H1 (cell line): ENCODE measurements at regions not wholly inside any gene's neighbourhood (a gene's known extent, or its start where the extent isn't known, plus 50 kb on each side); places are given as distances from the start of the nearest gene placed in this dataset.

Experiments used
- CTCF ChIA-PET: fragments of 300-600 bp; sonication (Branson Sonifier 250); formaldehyde crosslinking; loops from one replicate; lab custom pipeline; 2021; ENCODE audit not compliant: partially characterized antibody; lab: Charles Lee
- POLR2A ChIA-PET: fragments of 300-600 bp; sonication (Branson Sonifier 250); formaldehyde crosslinking; loops from one replicate; lab custom pipeline; 2021; ENCODE audit warnings: inconsistent platforms; ENCODE audit not compliant: partially characterized antibody; lab: Charles Lee
- DNase-seq, 2 experiments: peaks; one replicate each; pipeline versions ENCODE4 v3.0.0 to v3.0.0-alpha.2; 2010 to 2022; ENCODE audit warnings: low spot score in 2 of 2, low read depth in 1 of 2, mixed read lengths in 1 of 2
- FAIRE-seq: peaks from 2 replicates; lab custom pipeline; 2011; peaks lifted over from hg19 to GRCh38; lab: Jason Lieb, UNC
- H2AFZ ChIP-seq: 2 replicates; pipeline ENCODE4 v1.8.1; 2012; ENCODE audit warnings: low read length, inconsistent platforms
- H2AK5ac ChIP-seq: 2 replicates; pipeline ENCODE4 v1.6.1; 2013; ENCODE audit warnings: low read depth, low read length
- H2BK120ac ChIP-seq: replicated peaks from 2 replicates; pipeline ENCODE3; 2013; ENCODE audit warnings: low read depth, low read length, inconsistent platforms
- H2BK12ac ChIP-seq: 2 replicates; pipeline ENCODE4 v1.6.1; 2013; ENCODE audit warnings: low read depth, low read length
- H2BK15ac ChIP-seq: 2 replicates; pipeline ENCODE4 v1.6.1; 2013; ENCODE audit warnings: low read length
- H2BK20ac ChIP-seq: 2 replicates; pipeline ENCODE4 v1.6.1; 2013; ENCODE audit warnings: low read length
- H2BK5ac ChIP-seq: 2 replicates; pipeline ENCODE4 v1.6.1; 2013; ENCODE audit warnings: low read depth, low read length
- H3K14ac ChIP-seq: 2 replicates; pipeline ENCODE4 v1.6.1; 2013; ENCODE audit warnings: inconsistent platforms; ENCODE audit not compliant: insufficient read length
- H3K18ac ChIP-seq: 2 replicates; pipeline ENCODE4 v1.6.1; 2013; ENCODE audit warnings: low read length; ENCODE audit errors: extremely low read depth
- H3K23ac ChIP-seq: 2 replicates; pipeline ENCODE4 v1.6.1; 2013; ENCODE audit warnings: inconsistent platforms; ENCODE audit not compliant: insufficient read length
- H3K23me2 ChIP-seq: 2 replicates; pipeline ENCODE4 v1.6.1; 2013; ENCODE audit warnings: low read depth, low read length
- H3K27ac ChIP-seq: 2 replicates; pipeline ENCODE4 v1.6.1; 2011; ENCODE audit warnings: low read depth, low read length, inconsistent platforms
- H3K27me3 ChIP-seq, 4 experiments: replicated peaks in 1 of 4; 1 replicate in 1 of 4; 2 replicates in 3 of 4; pipeline versions ENCODE4 v1.6.1 to v1.8.1; 2011 to 2013; ENCODE audit warnings: low read length in 3 of 4, mild to moderate bottlenecking in 3 of 4, inconsistent platforms in 2 of 4, mixed read lengths in 2 of 4, moderate library complexity in 1 of 4; ENCODE audit not compliant: control insufficient read depth in 3 of 4, insufficient read depth in 3 of 4; ENCODE audit errors: extremely low read depth in 1 of 4
- H3K36me3 ChIP-seq, 4 experiments: 2 replicates each; pipeline versions ENCODE4 v1.6.1 to v1.8.1; 2011 to 2013; ENCODE audit warnings: mild to moderate bottlenecking in 4 of 4, low read length in 3 of 4, moderate library complexity in 2 of 4, control low read depth in 1 of 4, inconsistent platforms in 1 of 4; ENCODE audit not compliant: insufficient read depth in 4 of 4, control insufficient read depth in 2 of 4
- H3K4ac ChIP-seq: replicated peaks from 2 replicates; pipeline ENCODE3; 2013; ENCODE audit warnings: low read length, low read depth, mixed read lengths, inconsistent platforms; ENCODE audit not compliant: insufficient read length
- H3K4me1 ChIP-seq, 4 experiments: replicated peaks in 1 of 4; 1 replicate in 1 of 4; 2 replicates in 3 of 4; pipeline versions ENCODE4 v1.6.1 to v1.8.1; 2011 to 2013; ENCODE audit warnings: low read length in 3 of 4, inconsistent platforms in 2 of 4, mixed read lengths in 1 of 4; ENCODE audit not compliant: insufficient read depth in 4 of 4, control insufficient read depth in 3 of 4
- H3K4me2 ChIP-seq, 2 experiments: 2 replicates each; pipeline versions ENCODE4 v1.6.1 to v1.8.1; 2011 to 2013; ENCODE audit warnings: low read depth in 2 of 2, low read length in 2 of 2, control low read depth in 1 of 2, inconsistent platforms in 1 of 2, mild to moderate bottlenecking in 1 of 2; ENCODE audit not compliant: insufficient read depth in 1 of 2
- H3K4me3 ChIP-seq, 4 experiments: fragments of 200-600, 300-600 bp in 1 of 4; sonication (generic), shearing (Covaris generic), sonication (Bioruptor Twin) in 1 of 4; 2 replicates each; pipeline versions ENCODE4 v1.5.1 to v1.8.1; 2011 to 2016; ENCODE audit warnings: low read length in 4 of 4, low read depth in 3 of 4, control low read depth in 2 of 4, inconsistent platforms in 2 of 4, mild to moderate bottlenecking in 2 of 4, mixed read lengths in 1 of 4, moderate library complexity in 1 of 4; ENCODE audit not compliant: insufficient read depth in 2 of 4; ENCODE audit errors: extremely low read depth in 1 of 4
- H3K56ac ChIP-seq: replicated peaks from 2 replicates; pipeline ENCODE3; 2013; ENCODE audit warnings: low read depth, mild to moderate bottlenecking, mixed read lengths, low read length, inconsistent platforms; ENCODE audit not compliant: insufficient read length
- H3K79me1 ChIP-seq: 2 replicates; pipeline ENCODE4 v1.6.1; 2013; ENCODE audit warnings: low read depth, low read length, control low read depth
- H3K79me2 ChIP-seq, 2 experiments: 2 replicates each; pipeline versions ENCODE4 v1.6.1 to v1.8.1; 2012 to 2013; ENCODE audit warnings: low read length in 2 of 2, mild to moderate bottlenecking in 2 of 2, inconsistent platforms in 1 of 2; ENCODE audit not compliant: insufficient read depth in 2 of 2, control insufficient read depth in 1 of 2
- H3K9ac ChIP-seq, 4 experiments: replicated peaks in 1 of 4; 1 replicate in 1 of 4; 2 replicates in 3 of 4; pipeline versions ENCODE4 v1.6.1 to v1.8.1; 2011 to 2013; ENCODE audit warnings: low read depth in 3 of 4, low read length in 3 of 4, control low read depth in 2 of 4, mild to moderate bottlenecking in 2 of 4, moderate library complexity in 2 of 4, inconsistent platforms in 1 of 4; ENCODE audit errors: extremely low read depth in 1 of 4
- H3K9me3 ChIP-seq, 2 experiments: 2 replicates each; pipeline versions ENCODE4 v1.6.1 to v1.8.1; 2012 to 2013; ENCODE audit warnings: mild to moderate bottlenecking in 2 of 2, moderate library complexity in 2 of 2, control low read depth in 1 of 2, inconsistent platforms in 1 of 2, low read depth in 1 of 2, low read length in 1 of 2, mixed read lengths in 1 of 2; ENCODE audit not compliant: insufficient read depth in 2 of 2
- H4K20me1 ChIP-seq, 2 experiments: replicated peaks in 1 of 2; 2 replicates each; pipeline versions ENCODE3 to v1.8.1; 2011 to 2013; ENCODE audit warnings: inconsistent platforms in 2 of 2, low read length in 2 of 2, mild to moderate bottlenecking in 1 of 2; ENCODE audit not compliant: insufficient read depth in 2 of 2, control insufficient read depth in 1 of 2
- H4K5ac ChIP-seq: 2 replicates; pipeline ENCODE4 v1.6.1; 2013; ENCODE audit warnings: low read length, low read depth, mixed read lengths, inconsistent platforms; ENCODE audit not compliant: insufficient read length
- H4K8ac ChIP-seq: 2 replicates; pipeline ENCODE4 v1.8.0; 2013; ENCODE audit warnings: mild to moderate bottlenecking, moderate library complexity, low read length, inconsistent platforms; ENCODE audit not compliant: insufficient read depth; ENCODE audit errors: extremely low read depth
- H4K91ac ChIP-seq: replicated peaks from 2 replicates; pipeline ENCODE3; 2013; ENCODE audit warnings: low read length, mixed read lengths, inconsistent platforms; ENCODE audit not compliant: insufficient read length
- CBX5 ChIP-seq: fragments of 300-800, 300-1000 bp; sonication (generic); IDR thresholded peaks from 2 replicates; pipeline ENCODE4 v1.7.1; 2016; ENCODE audit warnings: antibody characterized with exemption, low read length, low read depth
- KDM4A ChIP-seq: IDR thresholded peaks from one replicate; pipeline ENCODE4 v1.7.1; 2012; ENCODE audit warnings: low read depth, mild to moderate bottlenecking, moderate library complexity, low read length, inconsistent platforms; ENCODE audit not compliant: severe bottlenecking
- WGBS, 2 experiments: shearing (Covaris generic) in 1 of 2; methylation state at CpG; one replicate each; pipeline versions ENCODE4 v1.1.6 to v1.1.7; 2013 to 2015; ENCODE audit warnings: low lambda C conversion rate in 2 of 2, mixed read lengths in 2 of 2, inconsistent platforms in 1 of 2, low coverage in 1 of 2, missing lambda C conversion rate in 1 of 2; ENCODE audit not compliant: insufficient replicate concordance in 2 of 2, insufficient coverage in 1 of 2, insufficient read length in 1 of 2; ENCODE audit errors: extremely low coverage in 1 of 2, missing lambda C conversion rate in 1 of 2; 5-methylcytosine and 5-hydroxymethylcytosine counted together

GRCh38 chr11:33560729-33561128 is 139.9 kb downstream of the C11orf91 start:
- no peak overlapping the region for H3K56ac ChIP-seq
- WGBS, 2 experiments: 91% methylated on average over 4 of the region's 4 CpGs; no CpG with 5 or more reads in 1 of the 2 experiments
- no peaks in the 10 kb centered on the region for H4K20me1 ChIP-seq
- H3K14ac ChIP-seq: no peak overlapping the region
- DNase-seq: no peak
- no peak overlapping the region for H4K91ac ChIP-seq
- no peak overlapping the region for H4K8ac ChIP-seq
- no peaks in the 10 kb centered on the region for H3K23me2 ChIP-seq
- no peak overlapping the region for H3K27ac ChIP-seq
- no peak overlapping the region for H2BK120ac ChIP-seq
- no peaks in the 10 kb centered on the region for H3K9me3 ChIP-seq
- H2BK15ac ChIP-seq: no peak overlapping the region
- no peak overlapping the region for H2AK5ac ChIP-seq
- H2AFZ ChIP-seq: no peak overlapping the region
- no peaks in the 10 kb centered on the region for H3K36me3 ChIP-seq
- no peak overlapping the region for H3K4ac ChIP-seq
- no peak overlapping the region for H3K4me3 ChIP-seq
- no peak overlapping the region for H3K4me2 ChIP-seq
- H2BK5ac ChIP-seq: no peak overlapping the region
- no peaks in the 10 kb centered on the region for H3K79me2 ChIP-seq
- H3K27me3 ChIP-seq: no peaks in the 10 kb centered on the region
- H3K23ac ChIP-seq: no peak overlapping the region
- CTCF ChIA-PET: interaction anchor here (0.7 to 1.6 kb wide), 3 partner anchors 10 to 121 kb away, joined by 3 to 6 read pairs (median 3); no protein-coding TSS in a partner anchor
- no peak overlapping the region for H3K18ac ChIP-seq
- TF ChIP-seq CBX5 (no peak), KDM4A (no peak)
- FAIRE-seq: no peak
- no peak overlapping the region for H3K9ac ChIP-seq
- no peak overlapping the region for H4K5ac ChIP-seq
- POLR2A ChIA-PET: no interaction called here
- H3K79me1 ChIP-seq: no peaks in the 10 kb centered on the region
- no peak overlapping the region for H2BK12ac ChIP-seq
- peaks cover 0 to 4% (median 0%) of the 10 kb centered on the region in 4 experiments; a peak in 1 of 7 replicates for H3K4me1 ChIP-seq
- H2BK20ac ChIP-seq: no peak overlapping the region
